ENCODE measurements at regions not wholly inside any gene's neighbourhood (a gene's known extent, or its start where the extent isn't known, plus 50 kb on each side); places are given as distances from the start of the nearest gene placed in this dataset.

- no peak for DNase-seq (ENCODE audit: low spot score)
- Histone ChIP-seq H3K4me1 (ENCODE audit: insufficient read depth) (peaks cover 4% of the 10 kb centered on the region), H3K36me3 (replicated peaks; ENCODE audit: insufficient read depth, low read depth) (no peaks in the 10 kb centered on the region), H3K4me2 (no peak overlapping the region), H3K27ac (no peak overlapping the region), H3K9me3 (ENCODE audit: low read depth) (no peaks in the 10 kb centered on the region), H3K4me3 (no peak overlapping the region), H3K9me2 (replicated peaks; ENCODE audit: insufficient read depth) (no peaks in the 10 kb centered on the region), H2AFZ (no peak overlapping the region), H4K20me1 (ENCODE audit: insufficient read depth, poor library complexity, severe bottlenecking) (no peaks in the 10 kb centered on the region), H3K79me2 (no peaks in the 10 kb centered on the region), H3K27me3 (no peaks in the 10 kb centered on the region)
- 78% methylated on average over 7 of the region's 7 CpGs for WGBS (ENCODE audit: low lambda C conversion rate, missing lambda C conversion rate)
- no peak for TF ChIP-seq EZH2 (IDR thresholded peaks at IDR 0.05; ENCODE audit: borderline replicate concordance)
- no peak for TF ChIP-seq EZH2phosphoT487 (IDR thresholded peaks at IDR 0.05; ENCODE audit: low read depth, severe bottlenecking, unreplicated experiment)
- TF ChIP-seq CTCF (IDR thresholded peaks at IDR 0.05; ENCODE audit: poor library complexity) = no peak
These were observed 230.9 kb upstream of the MOCS1 start for GRCh38 chr6:40165036-40165709.

- no peak overlapping the region for H3K27ac ChIP-seq
- H3K4me2 ChIP-seq = no peak overlapping the region
- H3K27me3 ChIP-seq = no peaks in the 10 kb centered on the region
- H3K36me3 ChIP-seq (replicated peaks; ENCODE audit: insufficient read depth, low read depth) = no peaks in the 10 kb centered on the region
- H3K4me3 ChIP-seq = no peak overlapping the region
- WGBS (ENCODE audit: low lambda C conversion rate, missing lambda C conversion rate) = 88% methylated on average over 8 of the region's 8 CpGs
- peaks cover 4% of the 10 kb centered on the region for H3K4me1 ChIP-seq (ENCODE audit: insufficient read depth)
- H3K9me2 ChIP-seq (replicated peaks; ENCODE audit: insufficient read depth) = no peaks in the 10 kb centered on the region
- H3K79me2 ChIP-seq = no peaks in the 10 kb centered on the region
- no peaks in the 10 kb centered on the region for H4K20me1 ChIP-seq (ENCODE audit: insufficient read depth, poor library complexity, severe bottlenecking)
- no peak overlapping the region for H2AFZ ChIP-seq
- no peaks in the 10 kb centered on the region for H3K9me3 ChIP-seq (ENCODE audit: low read depth)
- TF ChIP-seq EZH2phosphoT487 (IDR thresholded peaks at IDR 0.05; ENCODE audit: low read depth, severe bottlenecking, unreplicated experiment) = no peak
- TF ChIP-seq CTCF (IDR thresholded peaks at IDR 0.05; ENCODE audit: poor library complexity) = no peak
- TF ChIP-seq EZH2 (IDR thresholded peaks at IDR 0.05; ENCODE audit: borderline replicate concordance) = no peak
- no peak for DNase-seq (ENCODE audit: low spot score)
These were observed 230.1 kb upstream of the MOCS1 start for GRCh38 chr6:40164345-40164755.

GRCh38 chr6:40163924-40164323 lies 229.7 kb upstream of the MOCS1 start:
- Histone ChIP-seq H4K20me1 (ENCODE audit: insufficient read depth, poor library complexity, severe bottlenecking) (no peaks in the 10 kb centered on the region), H3K9me2 (replicated peaks; ENCODE audit: insufficient read depth) (no peaks in the 10 kb centered on the region), H3K4me3 (no peak overlapping the region), H3K36me3 (replicated peaks; ENCODE audit: insufficient read depth, low read depth) (no peaks in the 10 kb centered on the region), H3K27me3 (no peaks in the 10 kb centered on the region), H3K27ac (no peak overlapping the region), H3K4me1 (ENCODE audit: insufficient read depth) (peaks cover 4% of the 10 kb centered on the region), H2AFZ (no peak overlapping the region), H3K79me2 (no peaks in the 10 kb centered on the region), H3K4me2 (no peak overlapping the region), H3K9me3 (ENCODE audit: low read depth) (no peaks in the 10 kb centered on the region)
- 83% methylated on average over 7 of the region's 7 CpGs for WGBS (ENCODE audit: low lambda C conversion rate, missing lambda C conversion rate)
- no peak for DNase-seq (ENCODE audit: low spot score)
- TF ChIP-seq EZH2 (IDR thresholded peaks at IDR 0.05; ENCODE audit: borderline replicate concordance) (no peak), EZH2phosphoT487 (IDR thresholded peaks at IDR 0.05; ENCODE audit: low read depth, severe bottlenecking, unreplicated experiment) (no peak), CTCF (IDR thresholded peaks at IDR 0.05; ENCODE audit: poor library complexity) (no peak)
